Loucy (cell line): ENCODE measurements at regions not wholly inside any gene's neighbourhood (a gene's known extent, or its start where the extent isn't known, plus 50 kb on each side); places are given as distances from the start of the nearest gene placed in this dataset.

ENCODE experiments used
- CTCF ChIP-seq: fragments of 200-600 bp; sonication (generic); conservative IDR thresholded peaks from 2 replicates; pipeline ENCODE4 v1.5.1; 2014; ENCODE audit warnings: mild to moderate bottlenecking, antibody characterized with exemption, low read length
- EZH2phosphoT487 ChIP-seq: fragments of 200-600 bp; IDR thresholded peaks from 2 replicates; pipeline ENCODE4 v1.6.1; 2018; ENCODE audit warnings: antibody characterized with exemption, mild to moderate bottlenecking, moderate library complexity, borderline replicate concordance

- TF ChIP-seq CTCF (no peak), EZH2phosphoT487 (no peak)
Measured at GRCh38 chr10:55351431-55351830, 550.4 kb upstream of the PCDH15 start.
